ENCODE measurements at regions not wholly inside any gene's neighbourhood (a gene's known extent, or its start where the extent isn't known, plus 50 kb on each side); places are given as distances from the start of the nearest gene placed in this dataset.

GRCh38 chr4:45897946-45898585 lies 225.8 kb downstream of the GABRG1 start:
- TF ChIP-seq EZH2phosphoT487 (IDR thresholded peaks at IDR 0.05; ENCODE audit: borderline replicate concordance, low read length) = no peak
- TF ChIP-seq, protein P1, sequence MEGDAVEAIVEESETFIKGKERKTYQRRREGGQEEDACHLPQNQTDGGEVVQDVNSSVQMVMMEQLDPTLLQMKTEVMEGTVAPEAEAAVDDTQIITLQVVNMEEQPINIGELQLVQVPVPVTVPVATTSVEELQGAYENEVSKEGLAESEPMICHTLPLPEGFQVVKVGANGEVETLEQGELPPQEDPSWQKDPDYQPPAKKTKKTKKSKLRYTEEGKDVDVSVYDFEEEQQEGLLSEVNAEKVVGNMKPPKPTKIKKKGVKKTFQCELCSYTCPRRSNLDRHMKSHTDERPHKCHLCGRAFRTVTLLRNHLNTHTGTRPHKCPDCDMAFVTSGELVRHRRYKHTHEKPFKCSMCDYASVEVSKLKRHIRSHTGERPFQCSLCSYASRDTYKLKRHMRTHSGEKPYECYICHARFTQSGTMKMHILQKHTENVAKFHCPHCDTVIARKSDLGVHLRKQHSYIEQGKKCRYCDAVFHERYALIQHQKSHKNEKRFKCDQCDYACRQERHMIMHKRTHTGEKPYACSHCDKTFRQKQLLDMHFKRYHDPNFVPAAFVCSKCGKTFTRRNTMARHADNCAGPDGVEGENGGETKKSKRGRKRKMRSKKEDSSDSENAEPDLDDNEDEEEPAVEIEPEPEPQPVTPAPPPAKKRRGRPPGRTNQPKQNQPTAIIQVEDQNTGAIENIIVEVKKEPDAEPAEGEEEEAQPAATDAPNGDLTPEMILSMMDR (IDR thresholded peaks at IDR 0.05; ENCODE audit: low read depth, low read length, poor library complexity, severe bottlenecking) = no peak

Data from DOHH2 (cell line).